Posterior vena cava (tissue), 2 donors: ENCODE measurements at regions not wholly inside any gene's neighbourhood (a gene's known extent, or its start where the extent isn't known, plus 50 kb on each side); places are given as distances from the start of the nearest gene placed in this dataset.
"Not testable (repeated sequence)": the region's sequence is repeated elsewhere in the genome, so short reads cannot be mapped to it uniquely, and the experiment has no call there.

Source experiments
- DNase-seq: peaks from one replicate; pipeline ENCODE4 v3.0.0-alpha.2; 2020; ENCODE audit warnings: low spot score
- intact Hi-C, 2 donors: fragments of 100-400 bp; cut with DNase I; formaldehyde crosslinking; loops; one replicate each; pipeline versions ENCODE4 v1.14.1 to v1.14.2; 2022 to 2023
- donor health status: DM: yes; HTN: yes; CAD: no.
- donor health status: DM: yes; HTN: yes; CAD: no.

GRCh38 chr21:22125581-22125980 is 1127.4 kb downstream of the NCAM2 start:
- no peak for DNase-seq
- intact Hi-C loops: no loop called here

- intact Hi-C loops: no loop called here
- no peak for DNase-seq
These were observed 1130.5 kb downstream of the NCAM2 start for GRCh38 chr21:22128671-22129070.

GRCh38 chr21:22132358-22133071 is 1134.3 kb downstream of the NCAM2 start:
- no peak for DNase-seq
- intact Hi-C loops: no loop called here

DNA sequence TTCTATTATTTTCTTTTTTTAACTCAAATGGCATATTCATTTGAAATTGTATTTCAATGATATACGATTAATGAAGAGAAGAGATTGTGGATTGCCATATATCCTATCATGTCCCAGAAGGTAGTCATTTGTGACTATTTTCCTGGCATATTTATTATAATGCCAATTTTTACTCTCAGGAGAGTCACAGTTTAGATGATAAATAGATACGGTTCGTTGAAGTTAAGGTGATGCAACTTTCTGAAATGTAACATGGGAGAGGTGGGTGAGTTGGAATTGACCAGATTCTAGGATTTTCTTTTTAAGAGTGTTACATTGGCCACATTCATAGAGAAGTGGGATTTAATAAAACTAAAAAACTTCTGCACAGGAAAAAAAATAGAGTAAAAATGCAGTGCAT is 1138.5 kb downstream of the NCAM2 start:
- DNase-seq: no peak
- intact Hi-C loops: no loop called here

DNA sequence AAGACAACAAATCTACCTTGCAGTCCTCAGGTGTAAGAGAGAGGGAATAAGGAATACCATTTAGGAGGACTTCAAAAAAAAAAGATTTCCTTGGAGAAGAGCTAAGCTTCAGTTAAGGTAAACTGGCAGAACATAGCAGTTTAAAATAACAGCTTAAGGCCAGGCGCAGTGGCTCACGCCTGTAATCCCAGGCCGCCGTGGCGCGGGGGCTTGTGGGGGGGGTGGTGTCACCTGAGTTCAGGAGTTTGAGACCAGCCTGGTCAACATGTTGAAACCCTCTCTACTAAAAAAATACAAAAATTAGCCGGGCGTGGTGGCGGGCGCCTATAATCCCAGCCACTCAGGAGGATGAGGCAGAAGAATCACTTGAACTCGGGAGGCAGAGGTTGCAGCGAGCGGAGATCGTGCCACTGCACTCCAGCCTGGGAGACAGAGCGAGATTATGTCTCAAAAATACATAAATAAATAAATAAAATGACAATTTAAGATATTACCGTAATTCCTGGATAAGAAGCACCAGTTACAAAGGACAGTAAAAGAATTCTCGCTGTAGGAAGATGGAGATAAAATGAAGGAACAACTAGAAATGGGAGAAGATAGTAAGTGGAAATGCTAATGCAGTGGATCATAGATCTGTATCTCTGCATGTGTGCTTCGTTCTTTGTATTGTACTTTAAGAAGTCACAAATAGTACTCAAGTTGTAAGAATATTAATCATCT is 1140.2 kb downstream of the NCAM2 start:
- intact Hi-C loops: no loop called here
- DNase-seq: no peak

DNA sequence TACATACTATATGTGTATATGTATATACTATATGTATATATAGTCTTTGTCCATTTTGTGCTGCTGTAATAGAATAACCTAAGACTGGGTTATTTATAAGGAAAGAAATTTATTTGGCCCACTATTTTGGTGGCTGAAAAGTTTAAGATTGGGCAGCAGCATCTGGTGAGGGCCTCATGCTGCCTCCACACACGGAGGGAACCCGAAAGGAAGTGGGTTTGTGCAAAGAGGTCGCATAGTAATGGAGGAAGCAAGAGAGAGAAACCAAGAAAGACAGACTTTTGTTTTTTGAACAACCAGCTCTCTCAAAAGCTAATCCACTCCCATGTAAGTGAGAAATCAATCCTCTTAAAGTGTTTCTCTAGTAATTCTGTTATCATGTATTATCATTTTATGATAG is 1147.3 kb downstream of the NCAM2 start:
- DNase-seq: no peak
- intact Hi-C loops: no loop called here

DNA sequence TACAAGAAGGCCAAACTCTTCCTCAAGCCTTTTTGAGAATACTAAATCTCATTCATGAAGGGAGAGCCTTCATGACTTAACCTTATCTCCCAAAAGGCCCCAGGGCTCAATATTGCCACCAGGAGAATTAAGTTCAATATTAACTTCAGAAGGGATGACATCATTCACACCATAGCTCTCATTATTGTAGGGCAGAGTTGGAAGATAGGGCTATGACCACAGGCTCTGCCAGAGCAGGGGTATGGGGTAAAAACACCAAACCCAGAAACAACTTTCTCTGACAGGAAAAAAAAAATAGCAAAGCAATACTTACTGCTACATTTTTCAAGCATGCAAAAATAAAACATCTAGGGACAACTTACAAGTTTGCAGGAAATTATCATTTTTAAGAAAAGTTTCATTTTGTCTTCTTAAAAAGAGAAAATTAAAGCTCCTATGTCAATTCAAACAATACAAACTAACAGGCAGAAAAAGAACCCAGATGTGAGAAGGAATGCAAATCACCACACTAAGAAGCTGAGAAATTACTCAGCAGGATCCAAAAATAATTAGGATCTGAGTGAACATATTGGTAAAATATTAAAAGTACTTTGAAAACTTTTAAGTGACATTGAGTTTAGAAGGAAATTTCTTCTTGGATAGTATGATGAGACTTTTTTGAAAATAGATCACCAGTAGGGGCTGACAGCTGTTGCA is 1156.5 kb downstream of the NCAM2 start:
- intact Hi-C loops: no loop called here
- no peak for DNase-seq

DNA sequence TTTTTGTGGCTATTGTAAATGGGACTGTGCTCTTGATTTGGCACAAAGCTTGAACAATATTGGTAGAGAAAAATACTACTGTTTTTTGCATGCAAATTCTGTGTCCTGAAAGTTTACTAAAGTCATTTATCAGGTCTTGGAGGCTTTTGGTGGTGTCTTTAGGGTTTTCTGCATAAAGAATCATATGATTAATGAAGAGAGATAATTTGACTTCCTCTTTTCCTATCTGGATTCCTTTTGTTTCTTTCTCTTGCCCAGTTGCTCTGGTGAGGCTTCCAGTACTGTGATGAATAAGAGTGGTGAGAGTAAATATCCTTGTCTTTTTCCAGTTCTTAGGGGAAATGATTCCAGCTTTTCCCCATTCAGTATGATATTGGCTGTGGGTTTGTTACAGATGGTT is 1166.7 kb downstream of the NCAM2 start:
- DNase-seq: no peak
- intact Hi-C loops: no loop called here

DNA sequence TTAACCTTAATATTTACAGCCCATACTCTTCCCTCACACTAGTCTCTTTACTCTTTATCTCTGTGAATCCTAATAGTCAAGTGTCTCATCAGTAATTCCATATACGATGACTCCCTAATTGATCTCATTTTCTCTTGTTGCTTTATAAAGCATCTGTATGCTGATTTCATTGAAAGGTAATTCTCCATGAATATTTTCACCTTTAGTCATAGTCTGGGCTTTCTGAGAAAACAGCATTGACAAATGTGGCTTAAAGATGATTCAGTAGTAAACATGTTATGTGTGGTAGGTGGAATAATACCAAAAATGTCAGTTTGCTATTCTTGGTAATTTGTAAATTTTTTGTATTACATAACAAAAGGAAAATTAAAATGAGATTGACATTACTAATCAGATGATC is 1176.5 kb downstream of the NCAM2 start:
- intact Hi-C loops: no loop called here
- no peak for DNase-seq

- intact Hi-C loops: no loop called here
- no peak for DNase-seq
These were observed 1191.1 kb downstream of the NCAM2 start for GRCh38 chr21:22189278-22189677.

- no peak for DNase-seq
- intact Hi-C loops: no loop called here
These were observed 1193.4 kb downstream of the NCAM2 start for GRCh38 chr21:22191581-22191980.

DNA sequence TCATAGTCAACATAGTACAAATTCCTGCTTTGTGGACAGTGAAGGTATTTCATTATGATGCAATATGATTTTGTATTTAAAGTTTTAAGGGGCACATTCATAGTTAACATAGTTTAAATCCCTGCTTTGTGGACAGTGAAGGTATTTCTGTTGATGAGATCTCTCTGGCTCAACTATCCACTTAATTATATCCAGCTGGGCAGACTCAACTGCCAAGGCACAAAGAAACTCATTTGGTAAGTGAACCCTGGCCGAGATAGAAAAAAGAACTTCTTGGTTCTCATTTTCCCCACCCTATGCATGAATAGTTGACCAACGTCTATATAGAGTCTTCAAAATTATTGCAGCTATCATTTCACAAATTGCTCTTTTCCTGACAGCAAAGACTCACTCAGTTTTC is 1194.6 kb downstream of the NCAM2 start:
- intact Hi-C loops: no loop called here

DNA sequence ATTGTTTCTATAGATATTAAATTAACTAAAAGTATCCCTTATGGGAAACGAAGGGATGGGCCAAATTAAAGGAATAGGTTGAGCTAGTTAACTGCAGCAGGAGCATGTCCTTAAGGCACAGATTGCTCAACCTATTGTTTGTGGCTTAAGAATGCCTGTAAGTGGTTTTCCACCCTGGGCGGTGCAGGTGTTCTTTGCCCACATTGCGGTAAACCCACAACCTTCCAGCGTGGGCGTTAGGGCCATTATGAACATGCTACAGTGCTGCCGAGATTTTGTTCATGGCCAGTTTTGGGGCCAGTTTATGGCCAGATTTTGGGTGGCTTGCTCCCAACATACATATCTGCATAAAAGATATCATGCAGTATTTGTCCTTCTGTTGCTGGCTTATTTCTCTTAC is 1196.8 kb downstream of the NCAM2 start:
- DNase-seq, intact Hi-C loops: not testable (repeated sequence)

More for the DNA sequence above, 1194.6 kb downstream of the NCAM2 start:
- DNase-seq: no peak

DNA sequence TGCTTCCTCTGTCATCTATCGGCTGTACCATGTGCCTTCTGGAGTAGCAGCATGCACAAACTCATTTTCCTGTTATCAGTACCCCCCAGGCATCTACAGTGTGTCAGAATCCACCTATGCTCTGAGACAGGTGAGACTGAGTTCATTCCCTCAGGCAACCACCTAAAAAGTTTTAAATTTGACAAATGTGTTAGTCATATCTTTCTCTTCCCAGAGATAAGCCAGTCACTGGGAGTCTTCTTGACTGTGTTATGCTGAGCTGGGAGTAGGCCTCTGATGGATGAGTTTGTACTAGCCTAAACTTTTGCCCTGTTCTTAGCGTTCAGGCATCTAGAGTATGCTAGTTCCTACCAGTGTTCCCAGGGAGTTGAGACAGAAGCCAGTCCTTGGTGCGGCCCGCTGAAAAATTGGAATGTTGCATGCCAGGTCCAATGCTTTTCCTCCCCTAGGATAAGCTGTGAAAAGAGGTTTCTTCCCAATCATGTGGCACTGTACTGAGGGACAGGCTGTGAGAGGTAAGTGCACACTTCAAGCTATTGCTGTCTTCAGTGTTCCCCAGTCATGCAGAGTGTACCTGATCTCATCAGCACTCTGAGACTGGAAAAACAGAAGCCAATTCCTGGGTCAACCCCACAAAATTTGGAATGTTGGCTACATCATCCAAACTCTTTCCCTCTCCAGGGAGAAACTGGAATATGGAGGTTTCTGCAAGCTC is 1202.3 kb downstream of the NCAM2 start:
- no peak for DNase-seq
- intact Hi-C loops: no loop called here

GRCh38 chr21:22201126-22201525 is 1202.9 kb downstream of the NCAM2 start:
- DNase-seq: no peak
- intact Hi-C loops: no loop called here

DNA sequence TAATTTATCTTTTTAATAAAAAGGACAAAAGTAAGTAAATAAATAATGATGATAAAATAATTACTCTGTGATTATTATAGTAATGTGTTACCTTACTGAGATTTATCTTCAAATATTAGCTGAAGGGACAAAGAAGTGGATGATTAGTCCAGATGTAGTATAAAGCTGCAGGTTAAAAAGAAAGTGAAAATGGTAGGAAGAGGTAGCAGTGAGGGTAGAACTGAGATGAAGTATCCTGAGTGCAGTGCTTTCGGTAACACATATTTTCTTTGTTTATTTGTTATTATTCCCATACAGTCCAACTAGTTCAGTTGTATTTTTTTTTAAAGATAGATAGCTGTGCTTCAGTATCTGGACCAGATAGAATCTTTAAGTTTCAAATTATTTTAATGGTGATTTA is 1203.5 kb downstream of the NCAM2 start:
- DNase-seq: no peak
- intact Hi-C loops: no loop called here

DNA sequence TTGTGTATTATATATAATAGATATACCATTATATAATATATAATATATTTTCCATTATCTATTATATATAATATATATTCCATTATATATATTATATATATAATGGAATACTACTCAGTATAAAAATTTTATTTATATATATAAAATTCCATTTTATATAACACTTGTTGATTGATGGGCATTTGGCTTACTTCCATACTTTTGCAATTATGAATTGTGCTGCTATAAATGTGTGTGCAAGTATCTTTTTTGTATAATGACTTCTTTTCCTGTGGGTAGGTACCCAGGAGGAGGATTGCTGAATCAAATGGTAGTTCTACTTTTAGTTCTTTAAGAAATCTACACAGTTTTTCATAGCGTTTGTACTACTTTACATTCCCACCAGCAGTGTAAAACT is 1211.1 kb downstream of the NCAM2 start:
- intact Hi-C loops: no loop called here
- no peak for DNase-seq

GRCh38 chr21:22211943-22212342 is 1213.7 kb downstream of the NCAM2 start:
- intact Hi-C loops: no loop called here
- no peak for DNase-seq

- no peak for DNase-seq
- intact Hi-C loops: no loop called here
These were observed 1225.2 kb downstream of the NCAM2 start for GRCh38 chr21:22223385-22223784.

GRCh38 chr21:22224261-22224660 is 1226.1 kb downstream of the NCAM2 start:
- no peak for DNase-seq
- intact Hi-C loops: no loop called here
